ENCODE measurements at regions not wholly inside any gene's neighbourhood (a gene's known extent, or its start where the extent isn't known, plus 50 kb on each side); places are given as distances from the start of the nearest gene placed in this dataset.
"Not testable (repeated sequence)": the region's sequence is repeated elsewhere in the genome, so short reads cannot be mapped to it uniquely, and the experiment has no call there.

- no peak for DNase-seq (ENCODE audit: low read depth in 2 of 2)
Observed at GRCh38 chr20:61072398-61072797, 179.7 kb upstream of the CDH4 start.

- no peak for DNase-seq (ENCODE audit: low read depth in 2 of 2)
Observed at GRCh38 chr20:61073376-61073775, 178.7 kb upstream of the CDH4 start.

- no peak for DNase-seq (ENCODE audit: low read depth in 2 of 2)
Observed at GRCh38 chr20:61082720-61083119, 169.3 kb upstream of the CDH4 start.

- no peak for DNase-seq (ENCODE audit: low read depth in 2 of 2)
Observed at GRCh38 chr20:61083431-61083830, 168.6 kb upstream of the CDH4 start.

- DNase-seq (ENCODE audit: low read depth in 2 of 2) = no peak
Observed at GRCh38 chr20:61086031-61086430, 166.0 kb upstream of the CDH4 start.

GRCh38 chr20:61090541-61090940 is 161.5 kb upstream of the CDH4 start:
- no peak for DNase-seq (ENCODE audit: low read depth in 2 of 2)

- DNase-seq (ENCODE audit: low read depth in 2 of 2) = no peak
Observed at GRCh38 chr20:61092251-61092650, 159.8 kb upstream of the CDH4 start.

- no peak for DNase-seq (ENCODE audit: low read depth in 2 of 2)
Observed at GRCh38 chr20:61094581-61094980, 157.5 kb upstream of the CDH4 start.

- no peak for DNase-seq (ENCODE audit: low read depth in 2 of 2)
Observed at GRCh38 chr20:61096463-61096862, 155.6 kb upstream of the CDH4 start.

- DNase-seq (ENCODE audit: low read depth in 2 of 2) = no peak
Observed at GRCh38 chr20:61099806-61100205, 152.3 kb upstream of the CDH4 start.

- no peak for DNase-seq (ENCODE audit: low read depth in 2 of 2)
Observed at GRCh38 chr20:61100489-61100888, 151.6 kb upstream of the CDH4 start.

- DNase-seq (ENCODE audit: low read depth in 2 of 2) = not testable (repeated sequence)
Observed at GRCh38 chr20:61101321-61101720, 150.7 kb upstream of the CDH4 start.

GRCh38 chr20:61104232-61104631 is 147.8 kb upstream of the CDH4 start:
- DNase-seq (ENCODE audit: low read depth in 2 of 2) = no peak

- no peak for DNase-seq (ENCODE audit: low read depth in 2 of 2)
Observed at GRCh38 chr20:61105395-61105794, 146.7 kb upstream of the CDH4 start.

GRCh38 chr20:61106438-61106837 is 145.6 kb upstream of the CDH4 start:
- DNase-seq (ENCODE audit: low read depth in 2 of 2) = no peak

GRCh38 chr20:61109221-61109805 is 142.7 kb upstream of the CDH4 start:
- no peak for DNase-seq (ENCODE audit: low read depth in 2 of 2)

GRCh38 chr20:61112515-61112914 is 139.5 kb upstream of the CDH4 start:
- DNase-seq (ENCODE audit: low read depth in 2 of 2) = no peak

- no peak for DNase-seq (ENCODE audit: low read depth in 2 of 2)
Observed at GRCh38 chr20:61113731-61114130, 138.3 kb upstream of the CDH4 start.

- DNase-seq (ENCODE audit: low read depth in 2 of 2) = no peak
Observed at GRCh38 chr20:61114493-61115175, 137.4 kb upstream of the CDH4 start.

GRCh38 chr20:61115364-61116065 is 136.5 kb upstream of the CDH4 start:
- no peak for DNase-seq (ENCODE audit: low read depth in 2 of 2)

- no peak for DNase-seq (ENCODE audit: low read depth in 2 of 2)
Observed at GRCh38 chr20:61117725-61118124, 134.3 kb upstream of the CDH4 start.

GRCh38 chr20:61118429-61119224 is 133.4 kb upstream of the CDH4 start:
- no peak for DNase-seq (ENCODE audit: low read depth in 2 of 2)
